HG03460 (cell line): ENCODE measurements at regions not wholly inside any gene's neighbourhood (a gene's known extent, or its start where the extent isn't known, plus 50 kb on each side); places are given as distances from the start of the nearest gene placed in this dataset.

Source experiments
- ATAC-seq: cut with Tn5 transposase; IDR thresholded peaks from one replicate; pipeline ENCODE4 v1.9.1; 2021; ENCODE audit not compliant: unreplicated experiment

GRCh38 chr5:173796721-173797495 is 91.2 kb upstream of the CPEB4 start:
- no peak for ATAC-seq

GRCh38 chr5:173798127-173798810 is 89.9 kb upstream of the CPEB4 start:
- no peak for ATAC-seq

GRCh38 chr5:173800340-173800739 is 87.8 kb upstream of the CPEB4 start:
- no peak for ATAC-seq

GRCh38 chr5:173801006-173801405 is 87.1 kb upstream of the CPEB4 start:
- ATAC-seq, result no peak

GRCh38 chr5:173802670-173803165 is 85.4 kb upstream of the CPEB4 start:
- no peak for ATAC-seq

- no peak for ATAC-seq
Measured at GRCh38 chr5:173804579-173804978, 83.6 kb upstream of the CPEB4 start.

GRCh38 chr5:173806270-173807035 is 81.7 kb upstream of the CPEB4 start:
- no peak for ATAC-seq

GRCh38 chr5:173807181-173807655 is 80.9 kb upstream of the CPEB4 start:
- ATAC-seq, result no peak

GRCh38 chr5:173808079-173808808 is 79.9 kb upstream of the CPEB4 start:
- no peak for ATAC-seq

- ATAC-seq, result no peak
Measured at GRCh38 chr5:173809014-173809413, 79.1 kb upstream of the CPEB4 start.

GRCh38 chr5:173812811-173813550 is 75.2 kb upstream of the CPEB4 start:
- ATAC-seq, result no peak

- no peak for ATAC-seq
Measured at GRCh38 chr5:173814053-173814452, 74.1 kb upstream of the CPEB4 start.

- no peak for ATAC-seq
Measured at GRCh38 chr5:173815571-173815970, 72.6 kb upstream of the CPEB4 start.

- no peak for ATAC-seq
Measured at GRCh38 chr5:173816728-173817127, 71.4 kb upstream of the CPEB4 start.

- ATAC-seq, result no peak
Measured at GRCh38 chr5:173817561-173817960, 70.6 kb upstream of the CPEB4 start.

GRCh38 chr5:173819521-173819920 is 68.6 kb upstream of the CPEB4 start:
- ATAC-seq, result no peak

GRCh38 chr5:173823274-173823644 is 64.9 kb upstream of the CPEB4 start:
- no peak for ATAC-seq

- no peak for ATAC-seq
Measured at GRCh38 chr5:173823721-173824567, 64.2 kb upstream of the CPEB4 start.

GRCh38 chr5:173825215-173825865 is 62.8 kb upstream of the CPEB4 start:
- ATAC-seq, result no peak
